PC-3 (cell line): ENCODE measurements at regions not wholly inside any gene's neighbourhood (a gene's known extent, or its start where the extent isn't known, plus 50 kb on each side); places are given as distances from the start of the nearest gene placed in this dataset.

Experiments
- ATAC-seq: fragments of 200-7000 bp; cut with Tn5 transposase; 2 replicates; pipeline ENCODE4 v1.9.1; 2020; ENCODE audit warnings: mild to moderate bottlenecking, moderate library complexity
- BruUV-seq: library from RNA; stranded (reverse); fragments of 400-500 nt; replicated peaks from 2 replicates; lab custom pipeline; 2021; lab: Mats Ljungman, UMichigan
- CTCF ChIA-PET: fragments of 300-600 bp; sonication (Branson Sonifier 250); formaldehyde crosslinking; loops from one replicate; lab custom pipeline; 2022; ENCODE audit warnings: antibody characterized with exemption; lab: Charles Lee
- POLR2A ChIA-PET: fragments of 300-600 bp; sonication (Branson Sonifier 250); formaldehyde crosslinking; loops from one replicate; lab custom pipeline; 2022; ENCODE audit warnings: antibody characterized with exemption; ENCODE audit not compliant: unreplicated experiment; lab: Charles Lee
- DNase-seq: peaks from one replicate; pipeline ENCODE4 v3.0.0-alpha.2; 2015
- H2AFZ ChIP-seq: fragments of 300-600 bp; sonication (generic); 2 replicates; pipeline ENCODE4 v1.6.0; 2016; ENCODE audit warnings: antibody characterized with exemption, low read length
- H3F3A ChIP-seq: fragments of 300-600 bp; sonication (generic); one replicate; pipeline ENCODE4 v1.6.0; 2017; ENCODE audit warnings: antibody characterized with exemption, low read length, control low read depth, mild to moderate bottlenecking; ENCODE audit not compliant: unreplicated experiment
- H3K27ac ChIP-seq: fragments of 300-600 bp; sonication (generic); 2 replicates; pipeline ENCODE4 v1.5.1; 2016; ENCODE audit warnings: mild to moderate bottlenecking, low read length
- H3K27me3 ChIP-seq: fragments of 300-600 bp; sonication (generic); 2 replicates; pipeline ENCODE4 v1.6.1; 2016; ENCODE audit warnings: low read length, mixed read lengths
- H3K36me3 ChIP-seq: fragments of 300-600 bp; sonication (generic); 2 replicates; pipeline ENCODE4 v1.6.1; 2016; ENCODE audit warnings: low read depth, mixed run types, low read length, mixed read lengths
- H3K4me1 ChIP-seq: fragments of 300-600 bp; sonication (generic); 2 replicates; pipeline ENCODE4 v1.5.1; 2016; ENCODE audit warnings: low read length; ENCODE audit not compliant: insufficient read depth
- H3K4me2 ChIP-seq: fragments of 300-600 bp; sonication (generic); 2 replicates; pipeline ENCODE4 v1.6.0; 2016; ENCODE audit warnings: low read length
- H3K4me3 ChIP-seq: fragments of 300-600 bp; sonication (generic); 2 replicates; pipeline ENCODE4 v1.5.1; 2016; ENCODE audit warnings: mild to moderate bottlenecking, low read length, mixed read lengths
- H3K79me2 ChIP-seq: fragments of 300-600 bp; sonication (generic); 2 replicates; pipeline ENCODE4 v1.6.1; 2017; ENCODE audit warnings: low read length, mixed read lengths
- H3K9ac ChIP-seq: fragments of 300-600 bp; sonication (generic); 2 replicates; pipeline ENCODE4 v1.6.0; 2016; ENCODE audit warnings: mild to moderate bottlenecking, low read length
- H3K9me2 ChIP-seq: fragments of 300-600 bp; sonication (generic); replicated peaks from 2 replicates; pipeline ENCODE4 v1.6.1; 2016; ENCODE audit warnings: mixed run types, low read length, mixed read lengths
- H3K9me3 ChIP-seq: fragments of 300-600 bp; sonication (generic); 2 replicates; pipeline ENCODE4 v1.6.1; 2016; ENCODE audit warnings: low read length, mixed read lengths
- H4K20me1 ChIP-seq: fragments of 300-600 bp; sonication (generic); 2 replicates; pipeline ENCODE4 v1.6.1; 2016; ENCODE audit warnings: low read length, mixed read lengths
- EZH2 ChIP-seq: fragments of 300-600 bp; sonication (generic); IDR thresholded peaks from one replicate; pipeline ENCODE4 v1.6.1; 2017; ENCODE audit warnings: antibody characterized with exemption, mild to moderate bottlenecking, low read length; ENCODE audit not compliant: unreplicated experiment
- EZH2phosphoT487 ChIP-seq: fragments of 300-600 bp; sonication (generic); IDR thresholded peaks from 2 replicates; pipeline ENCODE4 v1.6.1; 2018; ENCODE audit warnings: mild to moderate bottlenecking, antibody characterized with exemption, low read length, borderline replicate concordance
- intact Hi-C: fragments of 100-400 bp; cut with micrococcal nuclease; formaldehyde crosslinking; loops from 2 replicates; pipeline ENCODE4 v1.9.0; 2023
- TF ChIP-seq, protein P1 (sequence below): fragments of 300-600 bp; sonication (generic); conservative IDR thresholded peaks from 2 replicates; pipeline ENCODE4 v1.5.1; 2017; ENCODE audit warnings: antibody characterized with exemption, low read depth, mild to moderate bottlenecking, low read length

DNA sequence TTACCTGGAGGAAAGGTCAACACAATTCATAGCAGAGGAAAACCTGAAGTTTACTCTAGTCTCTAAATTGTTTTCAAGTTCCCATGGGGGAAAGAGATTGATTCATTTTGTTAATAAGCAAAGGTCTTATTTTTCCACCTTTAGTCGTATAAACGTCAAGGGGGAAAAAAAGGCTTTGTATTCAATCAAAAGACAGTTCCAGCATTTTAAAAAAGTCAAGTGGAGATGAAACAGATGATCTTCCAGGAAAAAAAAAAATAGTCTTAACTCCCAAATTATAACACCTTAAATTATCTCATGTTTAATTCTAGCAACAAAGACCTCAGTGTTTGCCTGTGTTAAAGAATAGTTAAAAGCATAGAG lies 140.5 kb downstream of the TOMM20 start:
- Histone ChIP-seq H3F3A (no peaks in the 10 kb centered on the region), H3K27ac (peak overlapping the region; percentile 81), H3K4me2 (peak overlapping the region; percentile 32; the same call in 1 of the 2 replicates), H3K79me2 (no peaks in the 10 kb centered on the region), H3K9me3 (no peaks in the 10 kb centered on the region), H4K20me1 (no peaks in the 10 kb centered on the region), H2AFZ (no peak overlapping the region; the same call in 1 of the 2 replicates), H3K9me2 (no peaks in the 10 kb centered on the region), H3K9ac (peak overlapping the region; percentile 51), H3K4me1 (peaks cover 31% of the 10 kb centered on the region), H3K27me3 (no peaks in the 10 kb centered on the region), H3K36me3 (no peaks in the 10 kb centered on the region), H3K4me3 (no peak overlapping the region)
- ChIA-PET CTCF (no interaction called here), POLR2A (no interaction called here)
- no TSS peak for BruUV-seq
- intact Hi-C loops: no loop called here
- ATAC-seq (no peak), DNase-seq (no peak)
- TF ChIP-seq, protein P1, sequence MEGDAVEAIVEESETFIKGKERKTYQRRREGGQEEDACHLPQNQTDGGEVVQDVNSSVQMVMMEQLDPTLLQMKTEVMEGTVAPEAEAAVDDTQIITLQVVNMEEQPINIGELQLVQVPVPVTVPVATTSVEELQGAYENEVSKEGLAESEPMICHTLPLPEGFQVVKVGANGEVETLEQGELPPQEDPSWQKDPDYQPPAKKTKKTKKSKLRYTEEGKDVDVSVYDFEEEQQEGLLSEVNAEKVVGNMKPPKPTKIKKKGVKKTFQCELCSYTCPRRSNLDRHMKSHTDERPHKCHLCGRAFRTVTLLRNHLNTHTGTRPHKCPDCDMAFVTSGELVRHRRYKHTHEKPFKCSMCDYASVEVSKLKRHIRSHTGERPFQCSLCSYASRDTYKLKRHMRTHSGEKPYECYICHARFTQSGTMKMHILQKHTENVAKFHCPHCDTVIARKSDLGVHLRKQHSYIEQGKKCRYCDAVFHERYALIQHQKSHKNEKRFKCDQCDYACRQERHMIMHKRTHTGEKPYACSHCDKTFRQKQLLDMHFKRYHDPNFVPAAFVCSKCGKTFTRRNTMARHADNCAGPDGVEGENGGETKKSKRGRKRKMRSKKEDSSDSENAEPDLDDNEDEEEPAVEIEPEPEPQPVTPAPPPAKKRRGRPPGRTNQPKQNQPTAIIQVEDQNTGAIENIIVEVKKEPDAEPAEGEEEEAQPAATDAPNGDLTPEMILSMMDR: no peak
- TF ChIP-seq EZH2: no peak
- TF ChIP-seq EZH2phosphoT487: no peak

DNA sequence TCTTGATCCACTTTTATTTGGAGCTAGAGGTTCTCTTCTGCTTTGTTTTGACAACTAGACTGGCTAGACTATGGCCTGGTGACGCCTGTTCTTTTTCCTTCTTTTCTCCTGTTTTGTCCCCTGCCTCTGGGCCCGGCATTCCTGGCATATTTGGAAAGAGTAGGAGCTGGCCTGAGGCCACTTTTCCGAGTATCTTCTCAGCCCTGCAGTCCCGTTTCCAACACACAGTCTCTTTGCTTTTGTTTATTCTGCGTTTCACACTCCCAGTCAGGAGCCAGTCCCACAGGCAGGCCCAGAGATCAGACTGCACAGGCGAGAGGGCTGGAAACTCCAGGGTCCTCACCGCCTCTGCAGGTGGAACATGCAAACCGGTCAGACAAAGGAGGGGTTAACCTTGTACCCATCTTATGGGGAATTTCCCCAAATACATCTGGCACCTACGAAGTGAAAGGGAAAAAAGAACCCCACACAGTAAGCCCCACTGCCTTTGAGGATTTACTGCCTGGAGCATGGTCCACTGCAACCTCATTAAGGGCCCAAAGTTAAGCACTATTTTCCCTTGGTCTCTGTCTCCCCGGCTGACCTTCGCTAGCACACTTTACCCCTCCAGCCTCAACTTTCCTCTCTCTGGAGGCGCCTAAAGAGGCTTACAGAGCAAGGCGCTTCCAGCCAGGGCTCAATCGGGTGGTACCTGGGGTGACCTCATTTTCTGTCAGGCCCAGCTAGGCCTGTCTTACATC lies 141.1 kb downstream of the TOMM20 start:
- Histone ChIP-seq H3K27ac (peak overlapping the region; percentile 81), H3K9ac (peak overlapping the region; percentile 51), H3K79me2 (no peaks in the 10 kb centered on the region), H3K9me2 (no peaks in the 10 kb centered on the region), H3K9me3 (no peaks in the 10 kb centered on the region), H3F3A (no peaks in the 10 kb centered on the region), H3K4me2 (peak overlapping the region; percentile 32; the same call in 1 of the 2 replicates), H3K27me3 (no peaks in the 10 kb centered on the region), H3K4me1 (peaks cover 32% of the 10 kb centered on the region), H3K36me3 (no peaks in the 10 kb centered on the region), H4K20me1 (no peaks in the 10 kb centered on the region), H2AFZ (peak overlapping the region; percentile 43), H3K4me3 (no peak overlapping the region)
- ChIA-PET POLR2A (no interaction called here), CTCF (no interaction called here)
- TF ChIP-seq EZH2phosphoT487 (no peak), EZH2 (no peak)
- TF ChIP-seq, protein P1: no peak
- intact Hi-C loops: no loop called here
- DNase-seq: peak; percentile 72
- ATAC-seq: peak; percentile 79
- no TSS peak for BruUV-seq

DNA sequence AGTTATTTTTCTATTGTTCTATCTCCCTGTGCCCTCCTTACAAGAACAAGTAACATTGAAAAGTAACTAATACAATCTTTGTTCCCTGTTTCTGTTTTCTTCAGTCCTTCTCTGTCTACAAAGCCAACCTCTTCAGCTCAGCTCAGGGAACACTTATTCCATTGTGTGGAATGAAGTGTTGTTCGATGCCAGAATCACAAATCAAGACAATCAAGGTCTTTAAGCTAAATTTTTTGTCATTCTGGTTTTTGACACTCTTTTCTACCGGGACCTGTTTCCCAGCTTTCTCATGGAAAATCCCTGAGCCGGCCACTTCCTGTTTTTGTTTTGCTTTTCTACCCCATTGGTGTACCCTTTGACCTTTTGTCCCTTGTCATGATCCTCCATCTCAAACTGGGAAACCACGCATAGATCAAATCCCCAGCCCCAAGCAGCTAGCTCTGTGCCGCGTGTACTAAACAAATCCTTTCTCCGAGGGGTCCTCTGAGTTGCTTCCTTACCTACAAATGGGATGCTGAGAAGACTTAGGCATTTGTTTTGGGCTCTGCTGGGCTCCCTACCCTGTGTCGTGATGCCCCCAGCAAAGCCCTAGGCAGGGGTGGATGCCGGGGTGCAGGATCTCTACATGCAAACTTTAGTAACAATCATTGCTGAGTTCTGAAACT lies 141.8 kb downstream of the TOMM20 start:
- intact Hi-C loops: no loop called here
- H3K9ac ChIP-seq: peak overlapping the region; percentile 51; the same call in 1 of the 2 replicates
- CTCF ChIA-PET: no interaction called here
- H3K4me2 ChIP-seq: no peak overlapping the region
- ATAC-seq (no peak), DNase-seq (no peak)
- H3K27ac ChIP-seq: peak overlapping the region; percentile 81
- no peaks in the 10 kb centered on the region for H3K36me3 ChIP-seq
- H2AFZ ChIP-seq: peak overlapping the region; percentile 43
- no peaks in the 10 kb centered on the region for H3K79me2 ChIP-seq
- POLR2A ChIA-PET: no interaction called here
- no peaks in the 10 kb centered on the region for H3K27me3 ChIP-seq
- no peak for TF ChIP-seq EZH2
- no peak for TF ChIP-seq EZH2phosphoT487
- TF ChIP-seq, protein P1: no peak
- no TSS peak for BruUV-seq
- H3K9me3 ChIP-seq: no peaks in the 10 kb centered on the region
- no peaks in the 10 kb centered on the region for H3F3A ChIP-seq
- H3K4me3 ChIP-seq: no peak overlapping the region
- no peaks in the 10 kb centered on the region for H4K20me1 ChIP-seq
- no peaks in the 10 kb centered on the region for H3K9me2 ChIP-seq
- peaks cover 40% of the 10 kb centered on the region for H3K4me1 ChIP-seq
